B cell (primary cell): ENCODE measurements at regions not wholly inside any gene's neighbourhood (a gene's known extent, or its start where the extent isn't known, plus 50 kb on each side); places are given as distances from the start of the nearest gene placed in this dataset.

Source experiments
- ATAC-seq: fragments of 200-7000 bp; cut with Tn5 transposase; one replicate; pipeline ENCODE4 v1.10.0; 2021; ENCODE audit warnings: low read depth, mild to moderate bottlenecking, moderate number of reproducible peaks, moderate library complexity
- CTCF ChIA-PET: fragments of 350-600 bp; sonication (Branson Sonifier 250); formaldehyde crosslinking; loops from one replicate; lab custom pipeline; 2021; ENCODE audit warnings: antibody characterized with exemption, inconsistent platforms; lab: Charles Lee
- POLR2A ChIA-PET: fragments of 350-600 bp; sonication (Branson Sonifier 250); formaldehyde crosslinking; loops from one replicate; lab custom pipeline; 2021; ENCODE audit warnings: antibody characterized with exemption; lab: Charles Lee
- DNase-seq: peaks from one replicate; pipeline ENCODE4 v3.0.0; 2013
- H2AFZ ChIP-seq: 2 replicates; pipeline ENCODE4 v1.6.1; 2012; ENCODE audit warnings: mild to moderate bottlenecking, low read depth, low read length; ENCODE audit not compliant: insufficient read depth, poor library complexity, severe bottlenecking
- H3K27ac ChIP-seq, 2 donors: 1 replicate in 1 of 2; 2 replicates in 1 of 2; pipeline ENCODE4 v1.5.1; 2012 to 2013; ENCODE audit warnings: low read length in 2 of 2, mild to moderate bottlenecking in 2 of 2, moderate library complexity in 1 of 2
- H3K27me3 ChIP-seq, 4 experiments: fragments of 200-600 bp in 1 of 4; sonication (generic) in 1 of 4; replicated peaks in 1 of 4; 1 replicate in 2 of 4; 2 replicates in 2 of 4; pipeline versions ENCODE4 v1.6.1 to v1.7.0; 2013 to 2016; ENCODE audit warnings: low read length in 3 of 4, mild to moderate bottlenecking in 2 of 4, mixed read lengths in 1 of 4, moderate library complexity in 1 of 4; ENCODE audit not compliant: insufficient read depth in 4 of 4, control insufficient read depth in 3 of 4; ENCODE audit errors: control extremely low read depth in 1 of 4
- H3K36me3 ChIP-seq, 2 experiments: replicated peaks in 1 of 2; 1 replicate in 1 of 2; 2 replicates in 1 of 2; pipeline versions ENCODE4 v1.6.1 to v1.7.1; 2013; ENCODE audit warnings: low read length in 1 of 2; ENCODE audit not compliant: insufficient read depth in 2 of 2, control insufficient read depth in 1 of 2; ENCODE audit errors: control extremely low read depth in 1 of 2, extremely low read depth in 1 of 2
- H3K4me1 ChIP-seq, 2 donors: fragments of 200-600 bp in 1 of 2; sonication (generic) in 1 of 2; 1 replicate in 1 of 2; 2 replicates in 1 of 2; pipeline versions ENCODE4 v1.5.1 to v1.6.1; 2013 to 2017; ENCODE audit warnings: low read length in 2 of 2; ENCODE audit not compliant: control insufficient read depth in 2 of 2, insufficient read depth in 2 of 2
- H3K4me2 ChIP-seq: replicated peaks from 2 replicates; pipeline ENCODE3; 2012; ENCODE audit warnings: mild to moderate bottlenecking, low read depth, low read length; ENCODE audit not compliant: poor library complexity, severe bottlenecking
- H3K4me3 ChIP-seq, 5 experiments: fragments of 200-600 bp in 1 of 5; sonication (generic) in 1 of 5; 1 replicate in 3 of 5; 2 replicates in 2 of 5; pipeline versions ENCODE4 v1.5.1 to v1.7.0; 2011 to 2016; ENCODE audit warnings: low read length in 4 of 5, mild to moderate bottlenecking in 4 of 5, low read depth in 2 of 5, control low read depth in 1 of 5, moderate library complexity in 1 of 5; ENCODE audit not compliant: insufficient read depth in 1 of 5; ENCODE audit errors: control extremely low read depth in 1 of 5, extremely low read depth in 1 of 5
- H3K79me2 ChIP-seq: fragments of 200-600 bp; sonication (generic); one replicate; pipeline ENCODE4 v1.6.0; 2016; ENCODE audit warnings: low read length; ENCODE audit not compliant: control insufficient read depth, insufficient read depth
- H3K9ac ChIP-seq: fragments of 200-600 bp; sonication (generic); 2 replicates; pipeline ENCODE4 v1.6.1; 2017; ENCODE audit warnings: mild to moderate bottlenecking, low read length, moderate library complexity
- H3K9me3 ChIP-seq, 3 donors: one replicate each; pipeline versions ENCODE4 v1.6.1 to v1.7.1; 2013; ENCODE audit warnings: low read length in 2 of 3; ENCODE audit not compliant: control insufficient read depth in 2 of 3, insufficient read depth in 1 of 3; ENCODE audit errors: control extremely low read depth in 1 of 3
- H4K20me1 ChIP-seq: 2 replicates; pipeline ENCODE4 v1.6.0; 2012; ENCODE audit warnings: mild to moderate bottlenecking, low read length; ENCODE audit not compliant: insufficient read depth, control insufficient read depth, poor library complexity, severe bottlenecking
- H3K27ac Mint-ChIP-seq: one replicate; pipeline ENCODE4 v1.8.0; 2021; ENCODE audit warnings: mixed read lengths
- H3K27me3 Mint-ChIP-seq: one replicate; pipeline ENCODE4 v1.8.0; 2021; ENCODE audit warnings: mixed read lengths
- H3K4me1 Mint-ChIP-seq: one replicate; pipeline ENCODE4 v1.8.0; 2021; ENCODE audit warnings: mixed read lengths
- H3K4me3 Mint-ChIP-seq: one replicate; pipeline ENCODE4 v1.8.0; 2021; ENCODE audit warnings: mixed read lengths
- H3K9me3 Mint-ChIP-seq: one replicate; pipeline ENCODE4 v1.8.0; 2022; ENCODE audit warnings: mixed read lengths; ENCODE audit not compliant: insufficient read depth
- CTCF ChIP-seq: fragments of 200-600 bp; IDR thresholded peaks from one replicate; pipeline ENCODE4 v1.8.0; 2022; ENCODE audit warnings: antibody characterized with exemption, mild to moderate bottlenecking
- EZH2 ChIP-seq: IDR thresholded peaks from 2 replicates; pipeline ENCODE4 v1.6.1; 2012; ENCODE audit warnings: borderline replicate concordance, low read depth, mild to moderate bottlenecking, moderate library complexity, low read length; ENCODE audit not compliant: insufficient read depth, poor library complexity, severe bottlenecking
- WGBS: methylation state at CpG from one replicate; pipeline ENCODE4 v1.1.5; 2013; ENCODE audit warnings: missing lambda C conversion rate; ENCODE audit not compliant: insufficient coverage; 5-methylcytosine and 5-hydroxymethylcytosine counted together
- intact Hi-C: fragments of 100-400 bp; cut with micrococcal nuclease; formaldehyde crosslinking; loops from one replicate; pipeline ENCODE4 v1.10.0; 2022

DNA sequence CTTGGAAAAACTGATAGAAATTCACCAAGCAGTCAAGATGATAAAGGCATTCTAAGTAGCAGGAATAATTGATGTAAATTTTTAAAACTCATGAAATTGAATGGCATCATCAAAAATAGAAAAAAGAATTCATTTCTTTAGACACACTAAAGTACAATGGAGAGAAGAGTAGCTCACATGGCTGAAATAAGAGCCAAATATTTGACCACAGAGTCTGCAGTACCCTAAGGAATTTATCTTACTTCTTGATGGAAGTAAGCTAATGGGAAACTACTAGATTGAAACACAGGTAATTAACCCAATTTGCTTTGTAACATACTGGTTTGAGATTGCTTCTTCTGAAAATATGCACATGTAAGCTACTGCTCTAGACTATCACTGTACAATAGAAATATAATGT is 70.8 kb upstream of the GPM6A start:
- Mint-ChIP-seq H3K4me1 (no peaks in the 10 kb centered on the region), H3K9me3 (peaks cover 7% of the 10 kb centered on the region), H3K27ac (no peak overlapping the region), H3K27me3 (no peaks in the 10 kb centered on the region), H3K4me3 (no peak overlapping the region)
- H3K27ac ChIP-seq, result no peak overlapping the region
- CTCF ChIA-PET, result no interaction called here
- no peaks in the 10 kb centered on the region for H3K79me2 ChIP-seq
- no peak overlapping the region for H3K9ac ChIP-seq
- ATAC-seq (no peak), DNase-seq (no peak)
- intact Hi-C loops, result no loop called here
- H3K4me3 ChIP-seq, result no peak overlapping the region
- no peak for TF ChIP-seq EZH2
- no peak for TF ChIP-seq CTCF
- no peaks in the 10 kb centered on the region for H3K4me1 ChIP-seq
- no peaks in the 10 kb centered on the region for H3K36me3 ChIP-seq
- no peak overlapping the region for H2AFZ ChIP-seq
- POLR2A ChIA-PET, result no interaction called here
- no peaks in the 10 kb centered on the region for H3K27me3 ChIP-seq
- no peaks in the 10 kb centered on the region for H4K20me1 ChIP-seq
- H3K4me2 ChIP-seq, result no peak overlapping the region
- H3K9me3 ChIP-seq, result peaks cover 0 to 14% (median 2%) of the 10 kb centered on the region in 3 donors

- H3K27me3 ChIP-seq, result no peaks in the 10 kb centered on the region
- DNase-seq, result no peak
- ATAC-seq, result no peak
- POLR2A ChIA-PET, result no interaction called here
- no peak overlapping the region for H3K9ac ChIP-seq
- no peak overlapping the region for H2AFZ ChIP-seq
- H4K20me1 ChIP-seq, result no peaks in the 10 kb centered on the region
- intact Hi-C loops, result no loop called here
- Mint-ChIP-seq H3K4me1 (no peaks in the 10 kb centered on the region), H3K27ac (no peak overlapping the region), H3K9me3 (peaks cover 7% of the 10 kb centered on the region), H3K27me3 (no peaks in the 10 kb centered on the region), H3K4me3 (no peak overlapping the region)
- WGBS, result no CpG with 5 or more reads among the region's 4 CpGs
- CTCF ChIA-PET, result no interaction called here
- H3K9me3 ChIP-seq, result peaks cover 0 to 6% (median 1%) of the 10 kb centered on the region in 3 donors
- H3K4me2 ChIP-seq, result no peak overlapping the region
- no peaks in the 10 kb centered on the region for H3K79me2 ChIP-seq
- H3K27ac ChIP-seq, result no peak overlapping the region
- H3K36me3 ChIP-seq, result no peaks in the 10 kb centered on the region
- no peak for TF ChIP-seq CTCF
- TF ChIP-seq EZH2, result no peak
- H3K4me3 ChIP-seq, result no peak overlapping the region
- no peaks in the 10 kb centered on the region for H3K4me1 ChIP-seq
Measured at GRCh38 chr4:175884048-175884447, 72.0 kb upstream of the GPM6A start.
